Astrocyte (in vitro differentiated cells and primary cell): ENCODE measurements at regions not wholly inside any gene's neighbourhood (a gene's known extent, or its start where the extent isn't known, plus 50 kb on each side); places are given as distances from the start of the nearest gene placed in this dataset.

Source experiments
- DNase-seq: peaks from one replicate; pipeline ENCODE4 v3.0.0-alpha.2; 2010; ENCODE audit warnings: low read depth
- FAIRE-seq: peaks from 2 replicates; lab custom pipeline; 2011; peaks lifted over from hg19 to GRCh38; lab: Jason Lieb, UNC
- H2AFZ ChIP-seq: 2 replicates; pipeline ENCODE4 v1.6.0; 2012; ENCODE audit warnings: low read depth, low read length, inconsistent platforms
- H3K27ac ChIP-seq: 2 replicates; pipeline ENCODE4 v1.5.1; 2011; ENCODE audit warnings: low read depth, low read length, inconsistent platforms
- H3K27me3 ChIP-seq: 2 replicates; pipeline ENCODE4 v1.6.0; 2011; ENCODE audit warnings: low read length, inconsistent platforms; ENCODE audit not compliant: insufficient read depth
- H3K36me3 ChIP-seq: 2 replicates; pipeline ENCODE4 v1.5.1; 2011; ENCODE audit warnings: low read length, inconsistent platforms; ENCODE audit not compliant: insufficient read depth
- H3K4me1 ChIP-seq: 2 replicates; pipeline ENCODE4 v1.5.1; 2011; ENCODE audit warnings: low read length, inconsistent platforms; ENCODE audit not compliant: insufficient read depth
- H3K4me2 ChIP-seq: 2 replicates; pipeline ENCODE4 v1.6.0; 2012; ENCODE audit warnings: low read length, inconsistent platforms
- H3K4me3 ChIP-seq: 2 replicates; pipeline ENCODE4 v1.5.1; 2011; ENCODE audit warnings: low read depth, mild to moderate bottlenecking, low read length, inconsistent platforms; ENCODE audit not compliant: insufficient read depth
- H3K79me2 ChIP-seq: 2 replicates; pipeline ENCODE4 v1.6.0; 2012; ENCODE audit warnings: mild to moderate bottlenecking, low read length, inconsistent platforms; ENCODE audit not compliant: insufficient read depth
- H3K9ac ChIP-seq: 2 replicates; pipeline ENCODE4 v1.6.0; 2012; ENCODE audit warnings: mild to moderate bottlenecking, low read length, inconsistent platforms
- H3K9me3 ChIP-seq: 2 replicates; pipeline ENCODE4 v1.5.1; 2012; ENCODE audit warnings: low read depth, mild to moderate bottlenecking, low read length, inconsistent platforms; ENCODE audit not compliant: insufficient read depth
- H4K20me1 ChIP-seq: 2 replicates; pipeline ENCODE4 v1.6.0; 2012; ENCODE audit warnings: low read length, inconsistent platforms; ENCODE audit not compliant: insufficient read depth
- H3K27ac Mint-ChIP-seq: one replicate; pipeline ENCODE4 v1.8.0; 2021; ENCODE audit warnings: mild to moderate bottlenecking, mixed read lengths; ENCODE audit not compliant: unreplicated experiment
- H3K27me3 Mint-ChIP-seq: one replicate; pipeline ENCODE4 v1.8.0; 2021; ENCODE audit warnings: low read depth, mixed read lengths; ENCODE audit not compliant: unreplicated experiment
- H3K36me3 Mint-ChIP-seq: one replicate; pipeline ENCODE4 v1.8.0; 2021; ENCODE audit warnings: low read depth, mixed read lengths; ENCODE audit not compliant: unreplicated experiment
- H3K4me1 Mint-ChIP-seq: one replicate; pipeline ENCODE4 v1.8.0; 2021; ENCODE audit warnings: low read depth, mixed read lengths; ENCODE audit not compliant: unreplicated experiment
- H3K4me3 Mint-ChIP-seq: one replicate; pipeline ENCODE4 v1.8.0; 2021; ENCODE audit warnings: mild to moderate bottlenecking, moderate library complexity, mixed read lengths; ENCODE audit not compliant: unreplicated experiment
- H3K9me3 Mint-ChIP-seq: one replicate; pipeline ENCODE4 v1.8.0; 2021; ENCODE audit warnings: mild to moderate bottlenecking, mixed read lengths; ENCODE audit not compliant: unreplicated experiment
- CTCF ChIP-seq: IDR thresholded peaks from 2 replicates; pipeline ENCODE4 v1.5.1; 2011; ENCODE audit warnings: low read depth, mild to moderate bottlenecking, inconsistent platforms, low read length, moderate library complexity; ENCODE audit not compliant: insufficient read depth
- EZH2 ChIP-seq: IDR thresholded peaks from 2 replicates; pipeline ENCODE4 v1.6.1; 2012; ENCODE audit warnings: mild to moderate bottlenecking, low read length, inconsistent platforms; ENCODE audit not compliant: insufficient read depth

- no peak for FAIRE-seq
- no peaks in the 10 kb centered on the region for H3K27me3 Mint-ChIP-seq
- Histone ChIP-seq H3K27ac (no peak overlapping the region), H2AFZ (no peak overlapping the region), H3K36me3 (no peaks in the 10 kb centered on the region), H4K20me1 (no peaks in the 10 kb centered on the region), H3K79me2 (no peaks in the 10 kb centered on the region), H3K27me3 (no peaks in the 10 kb centered on the region), H3K4me1 (peaks cover 30% of the 10 kb centered on the region), H3K9ac (no peak overlapping the region), H3K4me2 (no peak overlapping the region), H3K9me3 (no peaks in the 10 kb centered on the region), H3K4me3 (no peak overlapping the region)
- peaks cover 30% of the 10 kb centered on the region for H3K4me1 Mint-ChIP-seq
- H3K9me3 Mint-ChIP-seq = no peaks in the 10 kb centered on the region
- TF ChIP-seq EZH2 (no peak), CTCF (no peak)
- no peak for DNase-seq
- no peak overlapping the region for H3K4me3 Mint-ChIP-seq
- no peak overlapping the region for H3K27ac Mint-ChIP-seq
- H3K36me3 Mint-ChIP-seq = no peaks in the 10 kb centered on the region
Measured at GRCh38 chr5:142542078-142542477, 143.8 kb downstream of the FGF1 start.

- H3K9ac ChIP-seq = no peak overlapping the region
- Mint-ChIP-seq H3K27ac (no peak overlapping the region), H3K4me1 (peaks cover 30% of the 10 kb centered on the region), H3K27me3 (no peaks in the 10 kb centered on the region), H3K4me3 (no peak overlapping the region), H3K9me3 (no peaks in the 10 kb centered on the region), H3K36me3 (no peaks in the 10 kb centered on the region)
- TF ChIP-seq CTCF (no peak), EZH2 (no peak)
- DNase-seq (peak; percentile 26), FAIRE-seq (peak; percentile 43)
- no peaks in the 10 kb centered on the region for H4K20me1 ChIP-seq
- H3K9me3 ChIP-seq = no peaks in the 10 kb centered on the region
- no peaks in the 10 kb centered on the region for H3K36me3 ChIP-seq
- H3K4me2 ChIP-seq = peak overlapping the region; percentile 40
- H3K79me2 ChIP-seq = no peaks in the 10 kb centered on the region
- H3K4me1 ChIP-seq = peaks cover 30% of the 10 kb centered on the region
- no peaks in the 10 kb centered on the region for H3K27me3 ChIP-seq
- H3K27ac ChIP-seq = no peak overlapping the region
- no peak overlapping the region for H2AFZ ChIP-seq
- H3K4me3 ChIP-seq = no peak overlapping the region
Measured at GRCh38 chr5:142540922-142541422, 144.9 kb downstream of the FGF1 start.

- no peaks in the 10 kb centered on the region for H3K27me3 Mint-ChIP-seq
- FAIRE-seq = no peak
Measured at GRCh38 chr5:142539154-142539740, 146.6 kb downstream of the FGF1 start.

More at GRCh38 chr5:142539154-142539740, 146.6 kb downstream of the FGF1 start:
- Histone ChIP-seq H3K4me1 (peaks cover 15% of the 10 kb centered on the region), H3K27ac (no peak overlapping the region), H3K27me3 (no peaks in the 10 kb centered on the region), H3K4me3 (no peak overlapping the region), H4K20me1 (no peaks in the 10 kb centered on the region), H2AFZ (no peak overlapping the region), H3K4me2 (no peak overlapping the region), H3K9ac (no peak overlapping the region), H3K36me3 (no peaks in the 10 kb centered on the region), H3K79me2 (no peaks in the 10 kb centered on the region), H3K9me3 (peaks cover 2% of the 10 kb centered on the region)
- no peak for TF ChIP-seq CTCF
- TF ChIP-seq EZH2 = no peak
- Mint-ChIP-seq H3K9me3 (no peaks in the 10 kb centered on the region), H3K36me3 (no peaks in the 10 kb centered on the region), H3K4me3 (no peak overlapping the region), H3K27ac (no peak overlapping the region), H3K4me1 (peaks cover 14% of the 10 kb centered on the region)
- DNase-seq = no peak
